HL-60 (cell line): ENCODE measurements at regions not wholly inside any gene's neighbourhood (a gene's known extent, or its start where the extent isn't known, plus 50 kb on each side); places are given as distances from the start of the nearest gene placed in this dataset.

Experiments
- POLR2AphosphoS5 ChIP-seq: IDR thresholded peaks from 2 replicates; pipeline ENCODE4 v1.6.1; 2012; ENCODE audit warnings: low read depth
- TF ChIP-seq, protein P1 (sequence below): IDR thresholded peaks from one replicate; pipeline ENCODE4 v1.5.1; 2011; ENCODE audit warnings: low read length, control low read depth, inconsistent platforms; ENCODE audit not compliant: insufficient read depth

DNA sequence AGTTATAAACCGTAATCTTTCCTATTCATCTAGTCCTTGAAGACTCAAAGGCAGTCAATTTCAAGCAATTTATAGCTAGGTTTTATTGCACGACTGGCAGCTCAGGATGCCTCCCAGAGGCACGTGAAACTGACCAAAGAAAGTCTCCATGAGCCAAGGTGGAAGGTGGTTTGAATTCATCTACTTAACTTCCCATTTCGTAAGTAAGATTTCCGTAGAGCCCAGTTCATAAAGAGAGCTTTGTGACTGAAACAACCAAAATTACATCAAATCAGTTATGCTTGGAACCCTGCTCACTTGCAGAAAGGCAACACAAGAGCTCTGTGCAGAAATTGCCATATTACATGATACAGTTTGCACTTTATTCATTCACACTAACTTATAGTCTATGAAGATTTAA, 556.0 kb downstream of the TRIML1 start:
- TF ChIP-seq, protein P1, sequence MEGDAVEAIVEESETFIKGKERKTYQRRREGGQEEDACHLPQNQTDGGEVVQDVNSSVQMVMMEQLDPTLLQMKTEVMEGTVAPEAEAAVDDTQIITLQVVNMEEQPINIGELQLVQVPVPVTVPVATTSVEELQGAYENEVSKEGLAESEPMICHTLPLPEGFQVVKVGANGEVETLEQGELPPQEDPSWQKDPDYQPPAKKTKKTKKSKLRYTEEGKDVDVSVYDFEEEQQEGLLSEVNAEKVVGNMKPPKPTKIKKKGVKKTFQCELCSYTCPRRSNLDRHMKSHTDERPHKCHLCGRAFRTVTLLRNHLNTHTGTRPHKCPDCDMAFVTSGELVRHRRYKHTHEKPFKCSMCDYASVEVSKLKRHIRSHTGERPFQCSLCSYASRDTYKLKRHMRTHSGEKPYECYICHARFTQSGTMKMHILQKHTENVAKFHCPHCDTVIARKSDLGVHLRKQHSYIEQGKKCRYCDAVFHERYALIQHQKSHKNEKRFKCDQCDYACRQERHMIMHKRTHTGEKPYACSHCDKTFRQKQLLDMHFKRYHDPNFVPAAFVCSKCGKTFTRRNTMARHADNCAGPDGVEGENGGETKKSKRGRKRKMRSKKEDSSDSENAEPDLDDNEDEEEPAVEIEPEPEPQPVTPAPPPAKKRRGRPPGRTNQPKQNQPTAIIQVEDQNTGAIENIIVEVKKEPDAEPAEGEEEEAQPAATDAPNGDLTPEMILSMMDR, result no peak
- TF ChIP-seq POLR2AphosphoS5, result no peak
